HPDE6-E6E7 (cell line): ENCODE measurements at regions not wholly inside any gene's neighbourhood (a gene's known extent, or its start where the extent isn't known, plus 50 kb on each side); places are given as distances from the start of the nearest gene placed in this dataset.
A peak's percentile ranks its signal among the peaks of the same experiment; 100 is the strongest.

Experiments
- DNase-seq: peaks from one replicate; pipeline ENCODE4 v3.0.0; 2011; ENCODE audit warnings: missing footprints; ENCODE audit errors: extremely low spot score

GRCh38 chr20:7078804-7079203 lies 311.3 kb downstream of the BMP2 start:
- no peak for DNase-seq

GRCh38 chr20:7080472-7080871 lies 313.0 kb downstream of the BMP2 start:
- no peak for DNase-seq

- no peak for DNase-seq
Measured at GRCh38 chr20:7085467-7085866, 318.0 kb downstream of the BMP2 start.

- DNase-seq: no peak
Measured at GRCh38 chr20:7087803-7088202, 320.3 kb downstream of the BMP2 start.

GRCh38 chr20:7090001-7090400 lies 322.5 kb downstream of the BMP2 start:
- DNase-seq: no peak

- no peak for DNase-seq
Measured at GRCh38 chr20:7090811-7091210, 323.3 kb downstream of the BMP2 start.

GRCh38 chr20:7091655-7092054 lies 324.2 kb downstream of the BMP2 start:
- no peak for DNase-seq

GRCh38 chr20:7094438-7094997 lies 327.0 kb downstream of the BMP2 start:
- DNase-seq: peak; percentile 61

GRCh38 chr20:7106910-7107309 lies 339.4 kb downstream of the BMP2 start:
- DNase-seq: no peak

- DNase-seq: no peak
Measured at GRCh38 chr20:7108929-7109328, 341.4 kb downstream of the BMP2 start.

- peak; percentile 67 for DNase-seq
Measured at GRCh38 chr20:7113577-7114466, 346.3 kb downstream of the BMP2 start.

GRCh38 chr20:7123457-7123856 lies 356.0 kb downstream of the BMP2 start:
- no peak for DNase-seq

GRCh38 chr20:7124120-7124519 lies 356.6 kb downstream of the BMP2 start:
- DNase-seq: no peak

GRCh38 chr20:7136886-7137285 lies 369.4 kb downstream of the BMP2 start:
- DNase-seq: no peak

- no peak for DNase-seq
Measured at GRCh38 chr20:7137395-7138151, 370.1 kb downstream of the BMP2 start.

GRCh38 chr20:7144464-7144863 lies 377.0 kb downstream of the BMP2 start:
- DNase-seq: no peak

GRCh38 chr20:7146552-7147219 lies 379.2 kb downstream of the BMP2 start:
- DNase-seq: no peak

GRCh38 chr20:7147220-7147601 lies 379.7 kb downstream of the BMP2 start:
- DNase-seq: no peak

- no peak for DNase-seq
Measured at GRCh38 chr20:7151676-7152470, 384.4 kb downstream of the BMP2 start.

GRCh38 chr20:7155282-7155681 lies 387.8 kb downstream of the BMP2 start:
- no peak for DNase-seq

- no peak for DNase-seq
Measured at GRCh38 chr20:7155794-7156193, 388.3 kb downstream of the BMP2 start.
